Tibial nerve (tissue), 4 donors: ENCODE measurements at regions not wholly inside any gene's neighbourhood (a gene's known extent, or its start where the extent isn't known, plus 50 kb on each side); places are given as distances from the start of the nearest gene placed in this dataset.

Experiments
- DNase-seq, 2 donors: peaks; one replicate each; pipeline ENCODE4 v3.0.0-alpha.2; 2019; ENCODE audit warnings: low spot score in 2 of 2
- H3K27ac ChIP-seq, 4 donors: fragments of 200-600 bp; sonication (generic) in 3 of 4; one replicate each; pipeline ENCODE4 v1.5.1; 2017 to 2019; ENCODE audit warnings: mild to moderate bottlenecking in 1 of 4
- H3K27me3 ChIP-seq, 2 donors: fragments of 200-600 bp; sonication (generic) in 1 of 2; one replicate each; pipeline versions ENCODE4 v1.5.1 to v1.6.0; 2017 to 2019
- H3K36me3 ChIP-seq, 3 donors: fragments of 200-600 bp; sonication (generic); one replicate each; pipeline ENCODE4 v1.5.1; 2018 to 2019
- H3K4me1 ChIP-seq, 4 donors: fragments of 200-600 bp; sonication (generic) in 3 of 4; one replicate each; pipeline ENCODE4 v1.5.1; 2017 to 2019
- H3K4me3 ChIP-seq, 4 donors: fragments of 200-600 bp; sonication (generic) in 3 of 4; one replicate each; pipeline ENCODE4 v1.5.1; 2017 to 2019; ENCODE audit warnings: mild to moderate bottlenecking in 1 of 4, moderate library complexity in 1 of 4
- H3K9me3 ChIP-seq, 4 donors: fragments of 200-600 bp; sonication (generic) in 3 of 4; one replicate each; pipeline ENCODE4 v1.5.1; 2017 to 2019
- CTCF ChIP-seq, 5 experiments: fragments of 200-600 bp in 3 of 5; fragments of 450-650 bp in 2 of 5; sonication (generic) in 3 of 5; IDR thresholded peaks; one replicate each; pipeline ENCODE4 v1.5.1; 2016 to 2019; ENCODE audit warnings: antibody characterized with exemption in 5 of 5, mild to moderate bottlenecking in 3 of 5, moderate library complexity in 2 of 5
- EP300 ChIP-seq, 2 donors: sonication (generic); formaldehyde crosslinking; IDR thresholded peaks; one replicate each; pipeline ENCODE4 v1.6.1; 2017; ENCODE audit warnings: antibody characterized with exemption in 2 of 2, mild to moderate bottlenecking in 1 of 2
- POLR2A ChIP-seq, 2 donors: fragments of 450-650 bp; IDR thresholded peaks; one replicate each; pipeline ENCODE4 v1.6.1; 2017; ENCODE audit warnings: antibody characterized with exemption in 2 of 2, mild to moderate bottlenecking in 2 of 2, moderate library complexity in 2 of 2
- WGBS, 2 donors: methylation state at CpG; one replicate each; pipeline ENCODE4 v1.1.5; 2018; 5-methylcytosine and 5-hydroxymethylcytosine counted together

- Histone ChIP-seq H3K27me3 (no peaks in the 10 kb centered on the region), H3K9me3 (no peaks in the 10 kb centered on the region), H3K27ac (no peak overlapping the region), H3K4me1 (no peaks in the 10 kb centered on the region), H3K36me3 (no peaks in the 10 kb centered on the region), H3K4me3 (no peak overlapping the region)
- WGBS, 2 donors, result 89 to 91% methylated on average over 1 of the region's 1 CpG
- TF ChIP-seq CTCF (IDR thresholded peaks at IDR 0.05), result no peak
- TF ChIP-seq POLR2A (IDR thresholded peaks at IDR 0.05), result no peak
- no peak for TF ChIP-seq EP300 (IDR thresholded peaks at IDR 0.05)
- no peak for DNase-seq
Measured at GRCh38 chr1:57989877-57990276, 556.6 kb downstream of the OMA1 start.

- Histone ChIP-seq H3K27ac (no peak overlapping the region), H3K4me3 (no peak overlapping the region), H3K4me1 (no peaks in the 10 kb centered on the region), H3K9me3 (no peaks in the 10 kb centered on the region), H3K27me3 (no peaks in the 10 kb centered on the region), H3K36me3 (no peaks in the 10 kb centered on the region)
- WGBS, 2 donors, result 56 to 67% methylated on average over 4 of the region's 4 CpGs
- no peak for TF ChIP-seq POLR2A (IDR thresholded peaks at IDR 0.05)
- TF ChIP-seq EP300 (IDR thresholded peaks at IDR 0.05), result no peak
- TF ChIP-seq CTCF (IDR thresholded peaks at IDR 0.05), result no peak
- DNase-seq, result no peak
Measured at GRCh38 chr1:57987523-57987922, 559.0 kb downstream of the OMA1 start.

- Histone ChIP-seq H3K36me3 (no peaks in the 10 kb centered on the region), H3K9me3 (no peaks in the 10 kb centered on the region), H3K27me3 (no peaks in the 10 kb centered on the region), H3K27ac (no peak overlapping the region), H3K4me1 (no peaks in the 10 kb centered on the region), H3K4me3 (no peak overlapping the region)
- DNase-seq, result no peak
- no peak for TF ChIP-seq POLR2A (IDR thresholded peaks at IDR 0.05)
- TF ChIP-seq CTCF (IDR thresholded peaks at IDR 0.05), result no peak
- no peak for TF ChIP-seq EP300 (IDR thresholded peaks at IDR 0.05)
- WGBS, 2 donors, result 60 to 70% methylated on average over 5 of the region's 5 CpGs
Measured at GRCh38 chr1:57986432-57986831, 560.1 kb downstream of the OMA1 start.

- Histone ChIP-seq H3K4me1 (no peaks in the 10 kb centered on the region), H3K27me3 (no peaks in the 10 kb centered on the region), H3K36me3 (no peaks in the 10 kb centered on the region), H3K9me3 (no peaks in the 10 kb centered on the region), H3K4me3 (no peak overlapping the region), H3K27ac (no peak overlapping the region)
- DNase-seq, result no peak
- TF ChIP-seq POLR2A (IDR thresholded peaks at IDR 0.05) (no peak), CTCF (IDR thresholded peaks at IDR 0.05) (no peak), EP300 (IDR thresholded peaks at IDR 0.05) (no peak)
Measured at GRCh38 chr1:57984277-57984676, 560.4 kb upstream of the DAB1 start.

GRCh38 chr1:57983441-57983840, 559.6 kb upstream of the DAB1 start:
- no peak overlapping the region for H3K4me3 ChIP-seq
- no peaks in the 10 kb centered on the region for H3K36me3 ChIP-seq
- TF ChIP-seq EP300 (IDR thresholded peaks at IDR 0.05) (no peak), CTCF (IDR thresholded peaks at IDR 0.05) (no peak), POLR2A (IDR thresholded peaks at IDR 0.05) (no peak)
- DNase-seq, result no peak
- no peaks in the 10 kb centered on the region for H3K27me3 ChIP-seq
- WGBS, 2 donors, result 83 to 89% methylated on average over 3 of the region's 3 CpGs
- H3K4me1 ChIP-seq, result no peaks in the 10 kb centered on the region
- H3K9me3 ChIP-seq, result peaks cover 0 to 8% (median 0%) of the 10 kb centered on the region in 4 donors
- H3K27ac ChIP-seq, result no peak overlapping the region
